Heart left ventricle (tissue), 16 donors: ENCODE measurements at regions not wholly inside any gene's neighbourhood (a gene's known extent, or its start where the extent isn't known, plus 50 kb on each side); places are given as distances from the start of the nearest gene placed in this dataset.

ENCODE experiments used
- ATAC-seq, 4 donors: fragments of 200-7000 bp; cut with Tn5 transposase; one replicate each; pipeline ENCODE4 v1.9.1; 2020 to 2022; ENCODE audit warnings: moderate library complexity in 4 of 4, mild to moderate bottlenecking in 3 of 4, moderate number of reproducible peaks in 1 of 4
- DNase-seq, 5 donors: peaks; one replicate each; pipeline ENCODE4 v3.0.0-alpha.2; 2020
- H3K27ac ChIP-seq, 12 donors: fragments of 200-600 bp; sonication (generic) in 4 of 12; one replicate each; pipeline versions ENCODE4 v1.5.0 to v1.8.0; 2016 to 2022; ENCODE audit warnings: mild to moderate bottlenecking in 2 of 12
- H3K27me3 ChIP-seq, 9 donors: fragments of 200-600 bp; sonication (generic) in 2 of 9; one replicate each; pipeline versions ENCODE4 v1.5.1 to v1.8.0; 2016 to 2022; ENCODE audit warnings: mild to moderate bottlenecking in 3 of 9
- H3K36me3 ChIP-seq, 9 donors: fragments of 200-600 bp; sonication (generic) in 2 of 9; one replicate each; pipeline versions ENCODE4 v1.5.0 to v1.8.0; 2018 to 2022; ENCODE audit warnings: mild to moderate bottlenecking in 2 of 9
- H3K4me1 ChIP-seq, 12 donors: fragments of 200-600 bp; sonication (generic) in 4 of 12; one replicate each; pipeline versions ENCODE4 v1.5.0 to v1.8.0; 2016 to 2022; ENCODE audit warnings: mild to moderate bottlenecking in 3 of 12
- H3K4me3 ChIP-seq, 12 donors: fragments of 200-600 bp; sonication (generic) in 4 of 12; one replicate each; pipeline versions ENCODE4 v1.5.0 to v1.8.0; 2017 to 2022; ENCODE audit warnings: mild to moderate bottlenecking in 9 of 12, moderate library complexity in 4 of 12
- H3K9me3 ChIP-seq, 12 donors: fragments of 200-600 bp; sonication (generic) in 4 of 12; one replicate each; pipeline versions ENCODE4 v1.5.0 to v1.8.0; 2016 to 2022; ENCODE audit warnings: mild to moderate bottlenecking in 1 of 12
- CTCF ChIP-seq, 12 donors: fragments of 200-600 bp; sonication (generic) in 4 of 12; IDR thresholded peaks; one replicate each; pipeline versions ENCODE4 v1.5.0 to v1.8.0; 2018 to 2022; ENCODE audit warnings: antibody characterized with exemption in 12 of 12, mild to moderate bottlenecking in 5 of 12
- POLR2A ChIP-seq, 2 donors: fragments of 450-650 bp; IDR thresholded peaks; one replicate each; pipeline ENCODE4 v1.6.1; 2017; ENCODE audit warnings: antibody characterized with exemption in 2 of 2, mild to moderate bottlenecking in 2 of 2, moderate library complexity in 2 of 2
- WGBS, 4 donors: extraction: QIAGEN DNeasy Blood & Tissue Kit in 2 of 4; methylation state at CpG; one replicate each; pipeline versions ENCODE4 v1.1.5 to v1.1.7; 2013 to 2018; 5-methylcytosine and 5-hydroxymethylcytosine counted together
- intact Hi-C, 10 donors: fragments of 100-400 bp; cut with DNase I; formaldehyde crosslinking; loops; one replicate each; pipeline versions ENCODE4 v1.11.1 to v1.14.2; 2022
- donor health status: ischemic (EF 13 %, LVEDD 7.1; RV severe dilation, severe dysfunction).
- donor health status: healthy with polysubstance abuse.
- donor health status: DM: no; HTN: yes; CAD: no.
- donor health status: DM: no; HTN: no; CAD: no.
- donor health status: ischemic (EF 25% LVEDD 6.9; RV normal size, moderate dysfunction).
- donor health status: ischemic (EF 25% LVEDD 5.7; RV mildly dilated, moderate dysfunction).
- donor health status: healthy.
- donor health status: DM: yes; HTN: yes; CAD: no.
- donor health status: ischemic (EF 35%, LVEDD 5.7; RV mildly dilated, moderate dysfunction).
- donor health status: nonischemic (EF 11% LVEDD 7.7; RV severe dilation, severe dysfunction).
- donor health status: DM: yes; HTN: yes; CAD: no.
- donor health status: PGD.
- donor health status: ischemic (EF 29% LVEDD 5.4; RV normal size, mild dysfunction).
- donor health status: nonischemic (EF 23%, LVEDD 6.1; RV moderate dilation, normal function).

DNA sequence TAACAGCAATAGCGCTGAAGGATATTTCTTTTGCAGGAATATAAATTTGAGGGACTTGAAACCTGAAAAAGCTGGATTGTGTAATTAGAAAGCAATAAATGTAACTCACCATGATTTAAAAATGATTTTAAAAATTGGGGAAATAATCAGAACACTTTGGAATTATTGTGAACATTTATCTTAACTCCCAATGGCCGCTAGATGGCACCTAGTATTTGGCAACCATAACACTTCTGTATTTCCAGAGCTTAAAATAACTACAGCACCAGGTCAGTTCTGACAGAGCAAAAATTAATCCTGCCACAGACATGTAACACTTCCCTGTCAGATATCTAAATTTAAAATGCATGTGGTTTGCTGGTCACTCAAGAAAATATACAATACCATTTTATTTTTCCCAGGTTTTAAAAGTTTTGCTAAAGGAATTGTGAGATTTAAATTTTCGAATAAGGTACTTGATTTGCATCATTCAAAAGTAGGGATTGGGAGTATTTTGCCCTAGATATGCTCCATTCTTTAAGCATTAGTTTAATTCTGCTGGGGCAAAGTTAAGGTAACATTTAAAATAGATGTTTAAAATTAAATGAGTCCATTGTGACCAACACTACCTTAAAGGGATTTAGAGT is 144.5 kb downstream of the PPP1R3A start:
- peak; percentile 64 to 82 (median 73) for ATAC-seq

DNA sequence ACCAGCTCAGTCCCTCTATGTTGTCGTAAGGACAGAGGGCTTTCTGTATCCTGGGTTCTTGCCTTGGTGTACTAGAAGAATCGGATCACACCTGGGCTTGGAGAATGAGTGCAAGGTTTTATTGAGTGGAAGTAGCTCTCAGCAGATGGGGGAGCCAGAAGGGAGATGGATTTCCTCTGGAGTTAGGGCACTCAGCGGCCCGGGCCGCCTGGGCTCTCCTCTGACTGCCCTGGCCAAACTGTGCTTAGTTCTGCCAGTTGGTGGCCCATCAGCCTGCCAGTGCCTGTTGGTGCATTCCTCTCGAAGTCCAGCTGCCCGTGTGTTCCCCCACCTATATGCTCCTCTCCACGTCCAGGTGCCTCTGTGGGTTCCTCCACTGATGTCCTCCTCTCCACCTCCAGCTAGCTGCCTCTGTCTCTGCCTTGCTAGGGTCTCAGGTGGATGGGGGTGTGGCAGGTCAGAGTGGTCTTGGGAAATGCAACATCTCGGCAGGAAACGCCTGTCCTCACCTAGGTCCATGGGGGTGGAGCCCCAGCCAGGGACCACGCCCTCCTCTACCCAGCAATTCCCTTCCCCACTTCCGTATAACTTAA is 148.6 kb downstream of the PPP1R3A start:
- no peak overlapping the region for H3K4me3 ChIP-seq
- H3K36me3 ChIP-seq, result no peaks in the 10 kb centered on the region
- no peak for ATAC-seq
- intact Hi-C loops, result loop anchor here in 1 of 10 donors (5.0 kb wide), 1 partner anchor 147 kb away; the partner anchor contains the start of gene PPP1R3A
- H3K27ac ChIP-seq, result no peak overlapping the region
- peaks cover 0 to 9% (median 0%) of the 10 kb centered on the region in 12 donors for H3K4me1 ChIP-seq
- H3K9me3 ChIP-seq, result no peaks in the 10 kb centered on the region
- no peak for TF ChIP-seq POLR2A (IDR thresholded peaks at IDR 0.05)
- TF ChIP-seq CTCF (IDR thresholded peaks at IDR 0.05), result no peak
- no peaks in the 10 kb centered on the region for H3K27me3 ChIP-seq
- WGBS, 4 donors, result 91 to 92% (median 92%) methylated on average over 12 of the region's 12 CpGs
- no peak for DNase-seq

More for the DNA sequence above, 144.5 kb downstream of the PPP1R3A start:
- no peaks in the 10 kb centered on the region for H3K9me3 ChIP-seq
- no peaks in the 10 kb centered on the region for H3K36me3 ChIP-seq
- TF ChIP-seq POLR2A (IDR thresholded peaks at IDR 0.05) (no peak), CTCF (IDR thresholded peaks at IDR 0.05) (peak; percentile 29 to 66 (median 54))
- H3K4me3 ChIP-seq, result no peak overlapping the region
- peaks cover 0 to 6% (median 0%) of the 10 kb centered on the region in 12 donors for H3K4me1 ChIP-seq
- peak overlapping the region in 2 of 12 donors; percentile 17 to 28 for H3K27ac ChIP-seq
- WGBS, 4 donors, result 29 to 35% (median 31%) methylated on average over 3 of the region's 3 CpGs
- intact Hi-C loops, result loop anchor here in 1 of 10 donors (5.0 kb wide), 1 partner anchor 143 kb away; the partner anchor contains the start of gene PPP1R3A
- DNase-seq, result peak in 2 of 5 donors; percentile 18 to 27
- H3K27me3 ChIP-seq, result no peaks in the 10 kb centered on the region

GRCh38 chr7:113768387-113768786 is 150.4 kb downstream of the PPP1R3A start:
- DNase-seq (no peak), ATAC-seq (no peak)
- H3K27ac ChIP-seq, result no peak overlapping the region
- H3K27me3 ChIP-seq, result no peaks in the 10 kb centered on the region
- 18 to 36% (median 26%) methylated on average over 1 of the region's 1 CpG for WGBS, 4 donors
- peaks cover 0 to 8% (median 0%) of the 10 kb centered on the region in 12 donors for H3K4me1 ChIP-seq
- H3K36me3 ChIP-seq, result no peaks in the 10 kb centered on the region
- TF ChIP-seq POLR2A (IDR thresholded peaks at IDR 0.05) (no peak), CTCF (IDR thresholded peaks at IDR 0.05) (no peak)
- H3K4me3 ChIP-seq, result no peak overlapping the region
- intact Hi-C loops, result loop anchor here in 1 of 10 donors (10.0 kb wide), 1 partner anchor 256 kb away; no protein-coding TSS in a partner anchor
- H3K9me3 ChIP-seq, result no peaks in the 10 kb centered on the region

GRCh38 chr7:113764401-113765035 is 154.3 kb downstream of the PPP1R3A start:
- intact Hi-C loops, result loop anchor here in 1 of 10 donors (10.0 kb wide), 1 partner anchor 260 kb away; no protein-coding TSS in a partner anchor
- 82 to 91% (median 88%) methylated on average over 2 of the region's 2 CpGs for WGBS, 4 donors
- no peak overlapping the region for H3K4me3 ChIP-seq

More at GRCh38 chr7:113764401-113765035, 154.3 kb downstream of the PPP1R3A start:
- H3K27me3 ChIP-seq, result no peaks in the 10 kb centered on the region
- H3K36me3 ChIP-seq, result no peaks in the 10 kb centered on the region
- ATAC-seq, result no peak
- H3K27ac ChIP-seq, result no peak overlapping the region
- H3K9me3 ChIP-seq, result peaks cover 0 to 1% (median 0%) of the 10 kb centered on the region in 12 donors
- peaks cover 0 to 8% (median 0%) of the 10 kb centered on the region in 12 donors for H3K4me1 ChIP-seq
- TF ChIP-seq POLR2A (IDR thresholded peaks at IDR 0.05), result no peak
- no peak for TF ChIP-seq CTCF (IDR thresholded peaks at IDR 0.05)
- no peak for DNase-seq
